HG03139 (cell line): ENCODE measurements at regions not wholly inside any gene's neighbourhood (a gene's known extent, or its start where the extent isn't known, plus 50 kb on each side); places are given as distances from the start of the nearest gene placed in this dataset.
"Not testable (repeated sequence)": the region's sequence is repeated elsewhere in the genome, so short reads cannot be mapped to it uniquely, and the experiment has no call there.

Experiments
- ATAC-seq: cut with Tn5 transposase; IDR thresholded peaks from one replicate; pipeline ENCODE4 v1.9.1; 2021; ENCODE audit not compliant: unreplicated experiment

DNA sequence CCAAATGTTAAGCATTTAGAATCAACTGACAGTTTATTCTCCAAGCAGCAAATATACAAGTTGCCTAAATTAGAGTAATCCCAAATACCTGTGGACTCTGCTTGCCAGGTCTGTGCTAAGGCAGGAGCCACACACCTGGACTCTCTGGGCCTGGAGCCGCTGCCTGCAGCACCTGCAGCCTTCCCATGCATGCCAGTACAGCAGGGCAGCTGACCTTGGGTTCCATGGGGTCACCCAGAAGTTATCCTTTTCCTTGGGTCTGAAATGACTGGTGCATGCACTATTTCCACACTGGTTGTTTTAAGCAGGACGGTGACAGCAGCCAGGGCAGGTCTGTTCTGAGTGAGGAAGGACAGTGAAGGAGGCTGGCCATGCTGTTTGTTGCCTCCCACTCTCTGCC lies 573.2 kb downstream of the GLRX3 start:
- ATAC-seq: no peak

DNA sequence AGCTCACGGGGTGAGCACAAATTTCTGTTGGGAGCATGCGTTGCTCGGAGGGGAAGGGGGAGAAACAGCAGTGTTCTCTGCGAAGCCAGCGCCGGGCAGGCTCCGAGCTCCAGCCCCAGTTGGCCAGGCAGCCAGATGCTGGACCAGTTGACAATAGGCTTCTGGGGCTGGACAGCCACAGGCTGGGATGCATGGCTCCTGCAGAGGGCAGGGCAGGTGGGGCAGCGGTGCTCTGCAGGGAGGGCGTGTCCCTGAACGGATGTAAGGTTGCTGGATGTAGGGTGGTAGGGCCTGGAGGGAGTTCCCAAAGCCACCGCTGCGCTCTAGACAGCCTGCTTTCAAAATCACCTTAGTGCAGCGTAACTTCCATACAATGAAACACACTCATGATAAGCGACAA lies 574.9 kb downstream of the GLRX3 start:
- no peak for ATAC-seq

DNA sequence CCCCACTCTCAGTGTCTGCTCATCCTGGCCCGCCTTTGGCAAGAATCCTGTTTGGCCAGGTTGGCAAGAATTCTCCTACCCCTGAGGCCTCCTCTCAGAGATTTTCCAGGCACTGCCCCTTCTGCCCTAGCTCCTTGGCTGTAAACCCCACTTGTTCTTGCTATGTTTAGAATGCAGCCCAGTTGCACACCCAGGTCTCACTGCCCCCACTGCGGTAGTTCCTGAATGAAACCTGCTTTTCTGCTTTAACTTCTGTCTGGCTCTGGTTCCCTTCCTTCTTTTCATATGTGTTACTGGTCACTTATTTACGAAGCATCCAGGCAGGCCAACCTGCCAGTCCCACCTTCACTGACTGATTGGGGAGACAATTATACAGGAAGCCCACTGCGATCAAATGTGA lies 576.9 kb downstream of the GLRX3 start:
- no peak for ATAC-seq

DNA sequence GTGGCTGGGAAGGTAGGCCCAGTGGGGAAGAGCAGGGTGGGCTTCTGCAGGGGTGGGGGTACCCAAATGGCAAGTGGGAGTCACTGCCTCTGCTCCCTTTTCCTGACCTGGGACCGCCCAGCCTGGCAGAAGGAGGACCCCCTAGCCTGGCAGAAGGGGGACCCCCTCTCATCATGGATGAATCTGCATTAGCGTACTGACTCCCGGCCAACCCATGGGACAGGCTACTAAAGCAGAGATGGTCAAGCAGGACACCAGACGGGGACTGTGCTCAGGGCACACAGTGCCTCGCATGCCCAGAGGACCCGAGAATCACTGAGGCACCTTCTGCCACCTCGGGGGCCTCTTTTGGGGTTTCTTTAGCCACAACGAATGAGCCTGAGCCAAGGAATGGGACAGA lies 577.5 kb downstream of the GLRX3 start:
- no peak for ATAC-seq

DNA sequence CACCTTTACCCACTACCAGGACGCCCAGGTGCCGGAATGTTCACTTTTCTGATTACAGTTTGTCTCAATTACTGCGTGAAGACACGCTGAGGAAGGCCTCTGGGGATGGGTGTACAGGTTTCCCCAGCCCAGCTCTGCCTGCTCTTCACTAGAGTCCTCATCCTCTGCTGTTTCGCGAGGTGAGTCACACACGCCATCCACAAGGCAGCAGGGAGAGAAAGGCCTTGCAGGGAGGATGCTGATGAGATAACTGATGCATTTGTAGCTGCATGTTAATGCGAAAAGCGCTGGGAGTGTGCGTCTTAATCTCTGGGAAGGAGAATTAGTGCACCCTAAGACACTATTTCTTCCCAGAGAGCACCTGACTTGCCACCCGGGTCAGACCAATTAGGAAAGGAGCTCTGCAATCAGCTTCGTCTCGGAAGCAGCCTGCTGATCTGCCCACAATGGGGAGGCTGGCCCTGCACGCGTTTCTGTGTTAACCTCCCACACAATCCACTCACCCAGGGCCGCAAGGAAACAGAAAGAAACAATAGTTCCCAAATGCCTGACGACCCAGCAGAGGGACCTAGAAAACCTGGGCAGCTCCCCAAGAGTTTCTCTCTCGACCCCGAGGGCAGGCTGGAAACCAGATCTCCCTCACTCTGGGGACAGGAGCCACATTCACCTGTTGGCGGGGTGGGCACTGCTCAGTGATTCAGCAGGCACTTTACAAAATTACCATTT lies 578.7 kb downstream of the GLRX3 start:
- ATAC-seq: no peak

DNA sequence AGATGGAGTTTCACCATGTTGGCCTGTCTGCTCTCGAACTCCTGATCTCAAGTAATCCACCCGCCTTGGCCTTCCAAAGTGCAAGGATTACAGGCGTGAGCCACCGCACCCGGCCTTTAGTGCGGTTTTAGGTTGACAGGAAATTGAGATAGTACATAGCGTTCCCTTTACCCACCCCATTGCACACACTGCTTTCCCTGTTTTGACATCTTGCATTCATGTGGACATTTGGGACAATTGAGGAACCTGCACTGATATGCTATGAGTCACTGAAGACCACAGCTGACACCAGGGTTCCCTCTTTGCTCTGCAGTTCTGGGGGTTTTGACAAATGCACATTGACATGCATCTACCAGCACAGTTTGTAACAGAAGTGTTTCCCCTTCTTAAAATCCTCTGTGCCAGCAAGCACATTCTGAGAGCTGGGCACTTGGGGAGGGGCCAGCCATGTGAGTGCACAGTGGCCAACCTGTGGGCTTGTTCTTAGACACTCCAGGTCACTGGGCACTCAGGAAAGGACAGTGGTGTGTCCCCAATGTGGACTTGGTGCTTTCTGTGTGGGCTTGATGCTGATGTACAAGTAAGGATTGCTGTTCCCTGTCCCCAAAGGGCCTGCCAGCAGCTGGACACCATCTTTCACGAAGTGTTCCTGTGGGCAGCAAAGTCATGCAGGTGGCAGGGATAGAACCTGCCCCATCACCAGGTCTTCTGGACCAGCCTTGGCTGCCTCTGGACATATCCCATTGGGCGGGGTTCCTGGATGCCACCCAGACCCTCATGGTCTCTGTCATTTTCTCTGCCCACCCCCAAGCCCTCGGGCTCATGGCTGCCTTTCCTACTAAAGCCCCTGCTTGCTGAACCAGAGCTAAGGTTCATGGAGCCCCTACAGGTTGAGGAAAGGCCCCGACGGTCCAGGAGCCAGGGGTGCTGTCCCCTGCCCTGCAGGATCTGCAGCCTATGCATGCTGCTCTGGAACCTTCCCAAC lies 579.8 kb downstream of the GLRX3 start:
- no peak for ATAC-seq

DNA sequence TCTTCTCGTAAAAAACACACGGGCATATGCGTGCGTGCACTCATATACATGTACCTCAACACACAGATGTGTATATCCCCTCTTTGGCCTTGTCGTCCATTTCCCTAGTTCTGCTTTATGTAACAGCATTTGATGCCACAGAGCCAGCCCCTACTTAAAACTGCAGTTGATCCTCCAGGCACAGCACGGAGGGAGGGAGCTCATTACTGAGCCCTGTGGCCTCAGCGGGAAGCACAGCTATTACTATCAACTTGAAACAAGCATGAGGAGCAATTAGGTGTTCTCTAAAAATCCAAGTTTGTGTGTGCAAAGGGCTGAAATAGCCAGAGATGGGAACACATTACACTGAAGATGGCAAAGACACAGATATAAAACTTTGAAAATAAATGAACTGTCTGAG lies 580.9 kb downstream of the GLRX3 start:
- ATAC-seq: no peak

DNA sequence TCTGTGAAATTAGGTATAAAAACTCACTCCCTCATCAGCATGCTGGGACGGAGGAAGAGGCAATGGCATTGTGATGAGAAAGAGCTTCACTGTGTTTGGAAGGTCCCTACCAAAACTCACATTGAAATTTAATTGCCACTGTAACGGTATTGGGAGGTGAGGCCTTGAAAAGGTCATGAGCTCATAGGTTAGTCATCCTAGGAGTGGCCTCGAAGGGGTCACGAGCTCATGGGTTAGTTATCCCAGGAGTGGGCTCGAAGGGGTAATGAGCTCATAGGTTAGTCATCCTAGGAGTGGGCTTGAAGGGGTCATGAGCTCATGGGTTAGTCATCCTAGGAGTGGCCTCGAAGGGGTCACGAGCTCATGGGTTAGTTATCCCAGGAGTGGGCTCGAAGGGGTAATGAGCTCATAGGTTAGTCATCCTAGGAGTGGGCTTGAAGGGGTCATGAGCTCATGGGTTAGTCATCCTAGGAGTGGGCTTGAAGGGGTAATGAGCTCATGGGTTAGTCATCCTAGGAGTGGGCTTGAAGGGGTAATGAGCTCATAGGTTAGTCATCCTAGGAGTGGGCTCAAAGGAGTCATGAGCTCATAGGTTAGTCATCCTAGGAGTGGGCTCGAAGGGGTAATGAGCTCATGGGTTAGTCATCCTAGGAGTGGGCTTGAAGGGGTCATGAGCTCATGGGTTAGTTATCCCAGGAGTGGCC lies 582.7 kb downstream of the GLRX3 start:
- ATAC-seq: not testable (repeated sequence)

DNA sequence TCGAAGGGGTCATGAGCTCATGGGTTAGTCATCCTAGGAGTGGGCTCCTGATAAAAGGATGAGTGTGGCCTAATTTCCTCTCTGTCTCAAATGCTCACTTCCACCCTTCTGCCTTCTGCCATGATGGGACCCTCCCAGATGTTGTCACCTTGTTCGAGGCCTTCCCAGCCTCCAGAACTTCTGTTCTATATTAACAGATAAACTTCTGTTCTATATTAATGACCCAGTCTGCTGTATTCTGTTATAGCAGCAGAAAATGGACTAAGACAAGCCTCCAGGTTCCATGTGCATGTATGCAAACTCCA lies 583.2 kb downstream of the GLRX3 start:
- no peak for ATAC-seq

DNA sequence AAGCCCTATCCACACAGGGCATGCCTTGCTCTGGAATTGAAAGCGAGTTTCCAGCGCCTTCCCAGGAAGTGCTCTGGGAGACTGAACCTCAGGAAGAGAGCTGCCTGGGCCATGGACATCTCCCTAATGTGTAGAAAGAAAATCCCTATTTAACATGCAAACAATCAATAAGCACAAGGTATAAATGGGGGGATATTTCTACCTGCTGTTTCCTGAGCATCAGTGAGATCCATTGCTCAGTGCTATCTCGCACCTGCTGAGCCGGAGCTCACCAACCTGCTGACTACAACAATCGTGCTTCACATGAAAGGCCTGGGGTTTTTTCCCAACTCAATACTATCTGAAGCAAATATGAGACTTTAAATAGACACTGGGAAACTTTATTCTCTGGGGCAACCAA lies 584.0 kb downstream of the GLRX3 start:
- no peak for ATAC-seq

GRCh38 chr10:130721971-130722370 lies 585.8 kb downstream of the GLRX3 start:
- ATAC-seq: no peak

DNA sequence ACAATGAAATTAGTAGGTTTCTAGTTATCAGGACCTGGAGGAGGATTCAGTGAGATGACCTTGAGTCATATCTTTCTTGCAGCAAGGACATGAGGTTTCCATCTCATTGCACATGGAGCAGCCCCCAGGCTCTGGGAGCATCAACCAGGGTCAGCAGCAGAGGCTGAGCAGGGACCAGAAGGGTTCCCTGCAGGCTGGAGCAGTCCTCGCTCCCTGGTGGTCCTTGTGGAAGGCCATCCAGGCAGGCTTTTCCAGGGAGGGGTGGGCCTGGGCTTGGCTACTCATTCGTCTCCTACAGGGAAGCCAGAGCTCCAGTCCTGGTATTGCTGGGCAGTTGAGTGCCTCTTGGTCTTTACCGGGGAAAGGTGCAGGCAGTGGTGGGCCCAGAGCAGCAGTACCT lies 587.5 kb downstream of the GLRX3 start:
- no peak for ATAC-seq

DNA sequence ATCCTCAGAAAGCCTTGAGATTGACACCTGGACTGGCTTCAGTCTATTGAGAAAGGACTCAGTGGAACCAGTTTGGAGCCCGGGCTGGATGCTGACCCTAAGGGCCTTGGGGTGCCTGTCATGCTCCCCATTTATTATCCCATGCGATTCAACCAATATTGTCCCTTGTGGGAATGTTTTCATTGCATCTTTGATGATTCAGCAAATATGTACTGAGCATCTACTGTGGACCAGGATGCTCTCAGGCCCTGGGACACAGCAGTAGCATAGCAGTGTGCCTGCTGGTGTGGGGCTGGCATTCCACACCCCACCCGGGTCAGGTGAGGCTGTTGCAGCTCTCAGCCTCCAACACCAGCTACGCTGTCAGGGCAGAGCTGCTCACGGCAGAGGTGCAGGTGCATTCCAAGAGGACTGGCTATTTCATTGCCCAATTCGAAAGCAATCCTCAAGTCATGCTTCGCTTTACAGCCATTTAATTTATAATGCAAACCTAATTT lies 586.0 kb downstream of the TCERG1L start:
- ATAC-seq: no peak

DNA sequence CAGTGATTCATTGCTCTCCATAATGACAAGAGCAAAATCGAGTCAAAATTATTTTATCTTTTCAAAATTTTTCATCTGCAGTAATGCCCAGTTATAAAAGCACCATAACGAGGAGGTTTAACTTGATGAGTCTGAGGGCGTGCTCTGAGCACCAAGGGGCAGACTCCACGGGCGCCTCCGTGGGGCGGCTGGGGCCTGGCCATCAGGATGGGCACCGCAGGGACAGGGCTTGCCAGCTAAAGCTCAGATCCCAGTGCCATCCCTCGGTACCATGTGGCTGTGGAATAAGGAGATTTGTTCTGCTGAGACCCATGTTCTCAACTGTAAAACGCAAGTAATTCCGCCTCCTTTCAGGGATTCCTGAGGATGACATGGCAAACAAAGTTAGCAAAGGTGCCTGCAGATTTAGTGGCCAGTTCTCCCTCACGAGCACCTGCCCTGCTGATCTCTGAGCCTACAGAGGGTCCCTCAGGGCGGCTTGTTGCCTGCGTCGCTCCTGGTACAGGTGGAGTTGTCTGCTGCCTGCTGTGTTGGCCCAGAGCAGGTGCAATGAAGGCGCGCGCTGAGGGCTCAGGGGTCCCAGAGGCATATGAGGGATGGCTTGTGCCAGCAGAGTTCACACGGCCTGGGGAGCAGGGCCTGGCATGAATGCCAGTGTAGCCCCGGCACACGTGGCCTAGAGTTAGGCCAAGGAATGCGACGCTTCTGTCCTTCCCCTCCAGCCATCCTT lies 584.4 kb downstream of the TCERG1L start:
- no peak for ATAC-seq

GRCh38 chr10:130727766-130728490 lies 583.6 kb downstream of the TCERG1L start:
- no peak for ATAC-seq

GRCh38 chr10:130728531-130729215 lies 582.8 kb downstream of the TCERG1L start:
- no peak for ATAC-seq

DNA sequence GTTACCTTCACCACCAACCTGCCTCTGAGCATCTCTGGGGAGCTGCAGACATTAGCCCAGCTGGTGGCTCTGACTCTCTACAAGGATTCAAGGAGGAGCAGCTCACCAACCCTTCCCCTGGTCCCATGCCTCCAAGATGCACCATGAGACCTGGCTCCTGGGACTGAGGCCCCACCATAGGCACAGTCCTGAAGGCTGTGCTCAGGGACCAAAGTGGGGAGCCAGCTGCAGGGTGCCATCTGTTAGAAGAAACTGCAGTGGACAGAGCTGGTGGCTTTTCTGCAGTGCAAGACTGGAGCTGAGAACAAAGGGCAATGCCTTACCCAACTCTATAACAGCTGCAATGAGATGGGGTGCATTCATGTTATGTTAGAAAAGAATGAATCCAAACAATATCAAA lies 581.6 kb downstream of the TCERG1L start:
- ATAC-seq: no peak

DNA sequence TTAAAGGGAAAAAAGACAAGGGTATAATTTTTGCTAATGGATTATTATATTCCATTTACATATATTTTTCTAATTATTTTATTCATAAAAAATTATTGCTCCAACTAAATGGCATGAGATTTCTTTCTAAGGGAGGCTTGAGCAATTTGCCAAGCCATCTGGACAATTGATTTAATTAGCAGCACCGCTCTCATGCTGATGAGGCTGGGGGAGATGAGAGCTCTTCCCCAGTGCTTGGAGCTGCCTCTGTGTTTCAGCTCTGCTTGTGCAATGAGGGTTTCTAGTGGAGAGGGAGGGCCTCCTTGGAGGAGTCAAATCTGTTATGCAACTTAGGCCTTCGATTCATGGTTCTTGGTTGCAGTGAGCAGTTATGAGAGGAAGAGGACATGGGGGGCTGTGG lies 574.3 kb downstream of the TCERG1L start:
- ATAC-seq: no peak

DNA sequence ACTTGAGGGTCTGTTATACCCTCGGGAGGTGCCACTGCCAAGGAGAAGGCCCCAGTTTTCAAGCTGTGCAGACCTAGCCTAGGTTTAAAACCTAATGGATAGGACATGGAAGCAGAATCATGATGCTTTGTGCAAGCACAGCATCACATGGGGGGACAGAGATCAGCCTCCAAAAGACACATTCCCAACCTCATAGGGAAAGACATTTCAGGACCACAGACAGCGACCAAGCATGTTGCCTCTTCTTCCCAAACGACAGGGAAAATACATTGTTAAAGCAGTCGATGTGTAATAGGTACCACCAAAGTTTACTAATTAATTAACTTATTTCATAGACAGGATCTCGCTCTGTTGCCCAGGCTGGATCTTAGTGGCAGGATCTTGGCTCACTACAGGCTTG lies 573.9 kb downstream of the TCERG1L start:
- ATAC-seq: no peak
